ENCODE measurements at regions not wholly inside any gene's neighbourhood (a gene's known extent, or its start where the extent isn't known, plus 50 kb on each side); places are given as distances from the start of the nearest gene placed in this dataset.

GRCh38 chr4:184933311-184933710 is 85.0 kb upstream of the HELT start:
- TF ChIP-seq, protein P1, sequence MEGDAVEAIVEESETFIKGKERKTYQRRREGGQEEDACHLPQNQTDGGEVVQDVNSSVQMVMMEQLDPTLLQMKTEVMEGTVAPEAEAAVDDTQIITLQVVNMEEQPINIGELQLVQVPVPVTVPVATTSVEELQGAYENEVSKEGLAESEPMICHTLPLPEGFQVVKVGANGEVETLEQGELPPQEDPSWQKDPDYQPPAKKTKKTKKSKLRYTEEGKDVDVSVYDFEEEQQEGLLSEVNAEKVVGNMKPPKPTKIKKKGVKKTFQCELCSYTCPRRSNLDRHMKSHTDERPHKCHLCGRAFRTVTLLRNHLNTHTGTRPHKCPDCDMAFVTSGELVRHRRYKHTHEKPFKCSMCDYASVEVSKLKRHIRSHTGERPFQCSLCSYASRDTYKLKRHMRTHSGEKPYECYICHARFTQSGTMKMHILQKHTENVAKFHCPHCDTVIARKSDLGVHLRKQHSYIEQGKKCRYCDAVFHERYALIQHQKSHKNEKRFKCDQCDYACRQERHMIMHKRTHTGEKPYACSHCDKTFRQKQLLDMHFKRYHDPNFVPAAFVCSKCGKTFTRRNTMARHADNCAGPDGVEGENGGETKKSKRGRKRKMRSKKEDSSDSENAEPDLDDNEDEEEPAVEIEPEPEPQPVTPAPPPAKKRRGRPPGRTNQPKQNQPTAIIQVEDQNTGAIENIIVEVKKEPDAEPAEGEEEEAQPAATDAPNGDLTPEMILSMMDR (IDR thresholded peaks at IDR 0.05), result no peak
- TF ChIP-seq POLR2A (IDR thresholded peaks at IDR 0.05), result no peak
